Mesothelial cell of epicardium (in vitro differentiated cells): ENCODE measurements at regions not wholly inside any gene's neighbourhood (a gene's known extent, or its start where the extent isn't known, plus 50 kb on each side); places are given as distances from the start of the nearest gene placed in this dataset.

Experiments
- DNase-seq, 2 experiments: peaks; one replicate each; pipeline ENCODE4 v3.0.0; 2021; ENCODE audit warnings: low spot score in 2 of 2; ENCODE audit not compliant: unreplicated experiment in 2 of 2
- H3K27ac Mint-ChIP-seq: 2 replicates; pipeline ENCODE4 v1.8.0; 2021; ENCODE audit warnings: mixed read lengths
- H3K27me3 Mint-ChIP-seq: 2 replicates; pipeline ENCODE4 v1.8.0; 2021; ENCODE audit warnings: low read depth, mixed read lengths
- H3K36me3 Mint-ChIP-seq: 2 replicates; pipeline ENCODE4 v1.8.0; 2021; ENCODE audit warnings: mixed read lengths
- H3K4me1 Mint-ChIP-seq: 2 replicates; pipeline ENCODE4 v1.8.0; 2021; ENCODE audit warnings: mixed read lengths
- H3K4me3 Mint-ChIP-seq: 2 replicates; pipeline ENCODE4 v1.8.0; 2021; ENCODE audit warnings: mild to moderate bottlenecking, moderate library complexity, mixed read lengths
- H3K9me3 Mint-ChIP-seq: 2 replicates; pipeline ENCODE4 v1.8.0; 2021; ENCODE audit warnings: mixed read lengths
- TF ChIP-seq, protein P1 (sequence below): fragments of 200-600 bp; sonication (generic); IDR thresholded peaks from one replicate; pipeline ENCODE4 v1.5.0; 2021; ENCODE audit warnings: antibody characterized with exemption; ENCODE audit not compliant: unreplicated experiment

DNA sequence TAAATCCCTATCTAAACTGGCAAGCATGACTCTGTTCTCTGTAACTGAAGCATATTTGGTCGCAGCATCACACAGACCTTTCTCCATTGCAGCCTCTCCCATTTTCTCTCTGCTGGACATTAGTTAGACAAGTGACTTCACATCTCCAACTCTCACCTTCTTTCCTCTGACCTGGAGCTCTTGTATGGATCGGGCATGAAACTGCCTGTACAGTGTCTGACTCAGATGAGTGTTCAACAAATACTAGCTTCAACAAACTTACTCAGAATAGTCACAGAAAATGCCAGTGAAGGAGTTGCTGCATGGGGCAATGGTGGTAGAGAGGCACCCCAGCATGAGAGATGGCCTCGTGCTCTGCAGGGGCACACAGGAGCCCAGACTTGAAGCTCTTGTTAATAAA lies 104.7 kb upstream of the COPS8 start:
- TF ChIP-seq, protein P1, sequence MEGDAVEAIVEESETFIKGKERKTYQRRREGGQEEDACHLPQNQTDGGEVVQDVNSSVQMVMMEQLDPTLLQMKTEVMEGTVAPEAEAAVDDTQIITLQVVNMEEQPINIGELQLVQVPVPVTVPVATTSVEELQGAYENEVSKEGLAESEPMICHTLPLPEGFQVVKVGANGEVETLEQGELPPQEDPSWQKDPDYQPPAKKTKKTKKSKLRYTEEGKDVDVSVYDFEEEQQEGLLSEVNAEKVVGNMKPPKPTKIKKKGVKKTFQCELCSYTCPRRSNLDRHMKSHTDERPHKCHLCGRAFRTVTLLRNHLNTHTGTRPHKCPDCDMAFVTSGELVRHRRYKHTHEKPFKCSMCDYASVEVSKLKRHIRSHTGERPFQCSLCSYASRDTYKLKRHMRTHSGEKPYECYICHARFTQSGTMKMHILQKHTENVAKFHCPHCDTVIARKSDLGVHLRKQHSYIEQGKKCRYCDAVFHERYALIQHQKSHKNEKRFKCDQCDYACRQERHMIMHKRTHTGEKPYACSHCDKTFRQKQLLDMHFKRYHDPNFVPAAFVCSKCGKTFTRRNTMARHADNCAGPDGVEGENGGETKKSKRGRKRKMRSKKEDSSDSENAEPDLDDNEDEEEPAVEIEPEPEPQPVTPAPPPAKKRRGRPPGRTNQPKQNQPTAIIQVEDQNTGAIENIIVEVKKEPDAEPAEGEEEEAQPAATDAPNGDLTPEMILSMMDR: no peak
- H3K36me3 Mint-ChIP-seq: no peaks in the 10 kb centered on the region
- no peak for DNase-seq
- H3K4me1 Mint-ChIP-seq: peaks cover 17% of the 10 kb centered on the region
- H3K27me3 Mint-ChIP-seq: no peaks in the 10 kb centered on the region
- peaks cover 17% of the 10 kb centered on the region for H3K9me3 Mint-ChIP-seq
- no peak overlapping the region for H3K4me3 Mint-ChIP-seq
- no peak overlapping the region for H3K27ac Mint-ChIP-seq

DNA sequence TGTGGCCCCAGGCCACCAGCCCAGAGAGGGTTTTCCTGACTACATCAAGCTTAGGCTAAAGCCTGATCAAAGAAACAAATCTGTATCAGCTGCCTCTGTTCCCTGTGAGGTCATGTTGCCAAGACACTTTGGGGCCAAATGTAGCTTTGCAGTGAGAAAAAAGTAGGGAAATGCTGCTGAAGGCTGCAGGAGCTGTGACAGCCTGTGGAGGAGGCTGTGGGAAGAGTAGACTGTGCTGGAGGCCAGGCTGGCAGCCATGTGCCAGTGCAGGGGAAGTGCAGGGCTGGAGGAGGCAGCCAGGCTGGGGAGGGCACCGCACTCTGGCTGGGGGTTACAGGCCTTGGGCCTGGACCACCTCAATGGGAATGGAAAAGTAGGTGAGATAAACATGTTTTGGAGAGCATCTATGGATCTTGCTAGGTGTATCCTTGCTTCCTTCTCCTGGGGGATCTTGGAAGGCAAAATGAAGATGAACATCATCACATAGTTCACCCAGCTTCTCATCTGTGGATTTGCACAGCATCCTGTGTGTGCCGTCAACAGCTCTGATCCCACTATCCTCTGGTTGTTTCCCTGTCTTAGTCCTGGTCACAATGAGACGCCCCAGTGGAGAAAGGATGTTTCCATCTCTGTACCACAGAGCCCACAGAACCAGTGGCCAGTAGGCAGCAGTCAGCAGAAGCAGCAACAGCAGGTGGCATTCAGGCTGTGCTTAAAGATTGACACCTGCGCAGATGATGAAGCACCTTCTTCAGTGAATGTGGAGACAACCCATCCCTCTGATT lies 103.8 kb upstream of the COPS8 start:
- TF ChIP-seq, protein P1: no peak
- Mint-ChIP-seq H3K4me3 (no peak overlapping the region), H3K27me3 (no peaks in the 10 kb centered on the region), H3K27ac (no peak overlapping the region), H3K4me1 (peaks cover 22% of the 10 kb centered on the region), H3K36me3 (no peaks in the 10 kb centered on the region), H3K9me3 (peaks cover 17% of the 10 kb centered on the region)
- DNase-seq: no peak

DNA sequence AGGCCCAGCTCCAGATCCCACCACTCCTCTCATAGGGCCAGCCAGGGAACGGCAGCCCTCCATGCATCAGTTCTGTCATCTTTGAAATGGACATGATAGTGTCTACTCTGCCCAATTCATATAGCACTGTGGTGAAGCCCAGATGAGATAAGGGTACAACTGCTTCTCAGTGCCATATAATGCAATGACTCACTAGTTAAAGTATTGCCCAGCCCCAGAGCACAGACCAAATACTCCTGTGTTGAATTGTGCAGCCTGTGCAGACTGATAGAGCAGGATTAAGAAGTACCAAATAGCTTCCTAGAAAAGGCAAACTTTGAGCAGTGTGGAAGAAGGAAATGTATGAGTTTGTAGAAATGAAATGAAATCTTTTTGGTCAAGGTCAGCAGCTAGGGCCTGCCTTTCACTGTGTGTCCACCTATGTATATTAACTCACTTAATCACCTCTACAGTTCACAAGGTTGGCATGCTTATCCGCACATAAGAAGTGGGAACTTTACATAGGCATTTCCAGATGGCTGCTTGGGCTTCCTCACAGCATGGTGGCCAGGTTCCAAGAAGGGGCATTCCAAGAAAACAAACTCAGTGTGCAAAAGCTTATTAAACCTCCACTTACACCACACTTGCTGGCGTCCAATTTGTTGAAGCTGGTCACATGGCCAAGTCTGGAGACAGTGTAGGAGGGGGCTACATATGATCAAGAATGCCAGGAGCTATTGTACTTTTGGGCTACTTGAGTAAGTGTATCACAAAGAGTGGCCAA lies 102.8 kb upstream of the COPS8 start:
- Mint-ChIP-seq H3K4me3 (no peak overlapping the region), H3K36me3 (no peaks in the 10 kb centered on the region), H3K9me3 (peaks cover 17% of the 10 kb centered on the region), H3K27me3 (no peaks in the 10 kb centered on the region), H3K27ac (no peak overlapping the region), H3K4me1 (peaks cover 26% of the 10 kb centered on the region)
- no peak for DNase-seq
- TF ChIP-seq, protein P1: no peak

DNA sequence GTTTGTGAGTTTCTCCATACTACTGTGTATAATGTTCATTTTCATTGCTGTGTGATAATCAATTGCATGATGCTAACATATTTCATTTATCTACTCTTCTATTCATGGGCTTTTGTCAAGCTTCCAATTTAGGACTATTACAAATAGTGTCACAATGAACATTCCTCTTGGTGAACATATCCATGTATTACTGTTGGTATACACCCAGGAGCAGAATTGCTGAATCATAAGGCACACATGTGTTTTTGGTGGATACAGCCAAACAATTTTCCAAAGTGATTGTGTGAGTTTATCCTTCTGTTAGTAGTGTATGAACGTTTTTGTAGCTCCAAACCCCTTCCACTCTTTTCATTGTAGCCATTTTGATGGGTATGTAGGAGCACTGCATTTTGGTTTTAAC lies 101.6 kb upstream of the COPS8 start:
- Mint-ChIP-seq H3K27me3 (no peaks in the 10 kb centered on the region), H3K27ac (no peak overlapping the region), H3K4me3 (no peak overlapping the region), H3K4me1 (peaks cover 35% of the 10 kb centered on the region), H3K9me3 (peaks cover 17% of the 10 kb centered on the region), H3K36me3 (no peaks in the 10 kb centered on the region)
- TF ChIP-seq, protein P1: no peak
- no peak for DNase-seq

DNA sequence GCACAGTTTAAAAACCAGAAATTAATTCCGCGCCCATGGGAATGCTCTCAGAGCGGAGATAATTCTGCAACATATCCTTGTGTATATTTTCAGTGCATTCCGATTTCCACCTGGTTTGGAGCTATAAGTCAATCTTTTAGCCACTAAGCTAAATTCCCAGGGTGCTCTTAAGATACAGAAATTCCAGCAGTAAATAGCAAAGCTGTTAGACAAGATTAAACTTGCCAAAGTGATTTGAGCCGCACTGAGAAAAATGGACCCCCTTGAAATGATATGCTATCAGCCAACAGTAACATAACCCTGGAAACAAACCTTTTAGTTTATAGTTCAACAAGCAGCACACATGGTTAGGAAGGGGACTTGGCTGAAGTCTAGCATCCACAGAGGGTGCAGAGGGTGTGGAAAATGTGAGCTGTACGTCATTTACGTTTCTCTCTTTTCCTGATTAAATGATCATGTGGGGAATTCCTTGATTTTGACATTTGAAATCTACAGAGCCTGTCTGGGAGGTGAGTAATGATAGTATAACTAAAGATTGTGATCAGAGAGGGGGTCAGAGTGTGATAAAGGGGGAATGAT lies 99.8 kb upstream of the COPS8 start:
- H3K27me3 Mint-ChIP-seq: no peaks in the 10 kb centered on the region
- peaks cover 39% of the 10 kb centered on the region for H3K4me1 Mint-ChIP-seq
- H3K27ac Mint-ChIP-seq: peak overlapping the region; percentile 66
- DNase-seq: no peak
- H3K9me3 Mint-ChIP-seq: peaks cover 17% of the 10 kb centered on the region
- TF ChIP-seq, protein P1: no peak
- H3K4me3 Mint-ChIP-seq: no peak overlapping the region
- no peaks in the 10 kb centered on the region for H3K36me3 Mint-ChIP-seq
